Bronchial epithelial cell (primary cell): ENCODE measurements at regions not wholly inside any gene's neighbourhood (a gene's known extent, or its start where the extent isn't known, plus 50 kb on each side); places are given as distances from the start of the nearest gene placed in this dataset.

ENCODE experiments used
- DNase-seq: peaks from one replicate; pipeline ENCODE4 v3.0.0-alpha.2; 2010; ENCODE audit warnings: low read depth
- FAIRE-seq: peaks from 2 replicates; lab custom pipeline; 2011; peaks lifted over from hg19 to GRCh38; lab: Jason Lieb, UNC
- H3K27me3 ChIP-seq: 2 replicates; pipeline ENCODE4 v1.5.1; 2011; ENCODE audit warnings: low read length; ENCODE audit not compliant: control insufficient read depth, insufficient read depth
- H3K36me3 ChIP-seq: 2 replicates; pipeline ENCODE4 v1.5.1; 2011; ENCODE audit warnings: low read length; ENCODE audit not compliant: control insufficient read depth, insufficient read depth
- H3K4me3 ChIP-seq: 2 replicates; pipeline ENCODE4 v1.5.1; 2011; ENCODE audit warnings: mild to moderate bottlenecking, low read depth, low read length, control low read depth
- CTCF ChIP-seq: IDR thresholded peaks from 2 replicates; pipeline ENCODE4 v1.5.1; 2011; ENCODE audit warnings: mild to moderate bottlenecking, moderate library complexity, low read length, control low read depth, inconsistent platforms; ENCODE audit not compliant: insufficient read depth, severe bottlenecking

DNA sequence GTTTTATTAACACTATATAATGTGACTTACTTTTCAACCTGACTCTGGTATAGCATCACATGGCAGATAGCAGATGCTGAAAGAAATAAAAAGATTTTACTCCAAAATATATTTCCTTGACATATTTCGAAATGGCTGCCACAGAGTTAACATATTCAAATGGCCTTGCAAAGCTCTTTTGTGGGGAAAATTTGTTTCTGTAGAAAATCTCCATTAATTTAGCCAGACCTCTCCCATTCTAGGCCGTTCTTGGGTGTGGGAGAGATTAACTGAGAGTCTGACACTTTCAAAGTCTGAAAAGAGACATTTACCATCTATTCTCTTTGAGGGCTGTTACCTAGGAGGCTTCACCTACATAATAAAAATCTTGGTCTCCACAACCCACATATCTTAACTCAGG lies 217.2 kb downstream of the OTOR start:
- no peak for DNase-seq
- H3K4me3 ChIP-seq, result no peak overlapping the region
- no peaks in the 10 kb centered on the region for H3K36me3 ChIP-seq
- H3K27me3 ChIP-seq, result no peaks in the 10 kb centered on the region
- no peak for FAIRE-seq
- no peak for TF ChIP-seq CTCF

DNA sequence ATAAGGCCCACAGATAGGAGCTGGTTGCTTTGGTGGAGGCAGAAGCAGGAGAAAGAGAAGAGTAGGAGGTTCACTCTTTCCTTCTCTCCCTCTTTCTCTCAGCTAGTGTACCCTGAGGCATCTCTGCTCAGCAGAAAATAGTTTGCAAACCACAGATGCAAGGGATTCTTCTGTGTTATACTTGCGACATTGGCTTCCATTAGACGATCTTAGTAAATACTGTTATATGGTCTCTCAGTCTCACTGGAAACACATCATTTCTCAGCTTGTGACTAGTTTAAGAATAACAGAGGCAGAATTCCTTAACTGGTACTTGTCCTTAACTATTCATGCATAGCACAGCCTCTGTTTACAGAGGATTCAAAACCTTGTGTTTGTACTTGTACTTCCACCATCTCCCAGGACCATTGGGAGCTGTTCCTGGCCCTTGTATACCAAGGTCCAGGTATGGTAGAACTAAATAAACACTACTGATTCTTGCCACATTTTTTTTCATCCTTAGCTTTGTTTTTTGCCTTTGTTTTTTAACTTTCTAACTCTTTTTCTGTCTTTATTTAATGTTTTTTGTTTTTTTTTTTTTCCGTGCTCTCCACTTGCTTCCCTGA lies 218.2 kb downstream of the OTOR start:
- H3K4me3 ChIP-seq, result no peak overlapping the region
- H3K36me3 ChIP-seq, result no peaks in the 10 kb centered on the region
- no peak for DNase-seq
- no peaks in the 10 kb centered on the region for H3K27me3 ChIP-seq
- no peak for FAIRE-seq
- TF ChIP-seq CTCF, result no peak

GRCh38 chr20:16968099-16968498 lies 219.9 kb downstream of the OTOR start:
- FAIRE-seq (no peak), DNase-seq (no peak)
- H3K36me3 ChIP-seq, result no peaks in the 10 kb centered on the region
- H3K4me3 ChIP-seq, result no peak overlapping the region
- TF ChIP-seq CTCF, result no peak
- H3K27me3 ChIP-seq, result no peaks in the 10 kb centered on the region

- Histone ChIP-seq H3K27me3 (no peaks in the 10 kb centered on the region), H3K36me3 (no peaks in the 10 kb centered on the region), H3K4me3 (no peak overlapping the region)
- TF ChIP-seq CTCF, result no peak
- DNase-seq (no peak), FAIRE-seq (no peak)
These were observed 222.6 kb downstream of the OTOR start for GRCh38 chr20:16970776-16971175.

DNA sequence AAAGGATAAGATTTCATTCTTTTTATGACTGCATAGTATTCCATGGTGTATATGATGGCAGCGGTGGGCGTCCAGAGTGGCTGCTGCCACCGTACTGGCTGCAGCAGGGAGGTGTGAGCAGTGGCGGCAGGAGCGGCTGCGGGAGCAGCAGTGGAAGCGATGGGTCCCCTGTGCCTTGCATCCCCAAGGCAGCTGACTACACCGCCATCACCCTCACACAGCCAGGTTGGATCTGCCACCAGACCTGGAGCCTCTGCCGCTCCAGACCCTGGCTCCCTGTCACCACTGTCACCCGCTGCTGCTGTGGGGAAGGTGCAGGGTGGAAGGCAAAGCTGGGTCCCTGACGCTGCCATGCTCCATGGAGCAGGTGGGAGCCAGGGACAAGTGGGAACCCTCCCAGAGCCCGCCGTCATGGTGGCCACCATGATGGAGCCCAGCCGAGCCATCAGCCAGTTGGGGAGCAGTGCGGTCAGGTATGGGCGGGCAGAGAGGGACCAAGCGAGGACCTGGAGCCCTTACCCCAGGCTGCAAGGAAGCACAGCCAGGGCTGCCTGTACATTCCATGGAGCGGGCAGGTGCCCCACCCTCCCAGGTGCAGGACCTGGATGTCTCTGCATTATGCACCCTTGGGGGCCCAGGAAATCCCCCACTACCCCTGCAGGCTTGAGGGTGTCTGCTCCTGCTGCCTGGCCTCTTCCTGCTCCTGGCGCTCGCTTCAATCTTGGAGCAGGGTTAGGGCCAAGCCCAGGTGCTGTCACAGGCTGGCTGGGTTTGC lies 226.1 kb downstream of the OTOR start:
- no peaks in the 10 kb centered on the region for H3K36me3 ChIP-seq
- no peak for FAIRE-seq
- no peak for TF ChIP-seq CTCF
- H3K4me3 ChIP-seq, result no peak overlapping the region
- H3K27me3 ChIP-seq, result no peaks in the 10 kb centered on the region
- no peak for DNase-seq

GRCh38 chr20:16974855-16975162 lies 226.7 kb downstream of the OTOR start:
- Histone ChIP-seq H3K4me3 (no peak overlapping the region), H3K36me3 (no peaks in the 10 kb centered on the region), H3K27me3 (no peaks in the 10 kb centered on the region)
- FAIRE-seq (no peak), DNase-seq (no peak)
- TF ChIP-seq CTCF, result no peak
